Trophoblast cell (in vitro differentiated cells and primary cell): ENCODE measurements at regions not wholly inside any gene's neighbourhood (a gene's known extent, or its start where the extent isn't known, plus 50 kb on each side); places are given as distances from the start of the nearest gene placed in this dataset.

Experiments used
- DNase-seq, 2 donors: peaks; one replicate each; pipeline ENCODE4 v3.0.0-alpha.2; 2016
- H2AFZ ChIP-seq: 2 replicates; pipeline ENCODE4 v1.6.1; 2013; ENCODE audit warnings: low read length, moderate library complexity, mild to moderate bottlenecking; ENCODE audit not compliant: insufficient read depth, poor library complexity
- H2AK5ac ChIP-seq: 2 replicates; pipeline ENCODE4 v1.6.1; 2013; ENCODE audit warnings: mild to moderate bottlenecking, low read length
- H2BK120ac ChIP-seq: 2 replicates; pipeline ENCODE4 v1.6.1; 2013; ENCODE audit warnings: low read length, mild to moderate bottlenecking, moderate library complexity; ENCODE audit not compliant: insufficient read depth, poor library complexity
- H2BK12ac ChIP-seq: 2 replicates; pipeline ENCODE4 v1.6.1; 2013; ENCODE audit warnings: mild to moderate bottlenecking, low read length, moderate library complexity
- H2BK5ac ChIP-seq: 2 replicates; pipeline ENCODE4 v1.6.1; 2013; ENCODE audit warnings: low read length, low read depth, moderate library complexity, mild to moderate bottlenecking; ENCODE audit not compliant: poor library complexity
- H3K14ac ChIP-seq: 2 replicates; pipeline ENCODE4 v1.6.1; 2013; ENCODE audit warnings: mild to moderate bottlenecking, low read length
- H3K18ac ChIP-seq: 2 replicates; pipeline ENCODE4 v1.6.1; 2013; ENCODE audit warnings: mild to moderate bottlenecking, low read length
- H3K23ac ChIP-seq: 2 replicates; pipeline ENCODE4 v1.6.1; 2013; ENCODE audit warnings: low read length
- H3K27ac ChIP-seq: 2 replicates; pipeline ENCODE4 v1.5.1; 2013; ENCODE audit warnings: low read depth, mild to moderate bottlenecking, inconsistent platforms, low read length, moderate library complexity
- H3K27me3 ChIP-seq: 2 replicates; pipeline ENCODE4 v1.6.1; 2013; ENCODE audit warnings: inconsistent platforms, mild to moderate bottlenecking, low read length, moderate library complexity; ENCODE audit not compliant: insufficient read depth
- H3K36me3 ChIP-seq, 2 experiments: 1 replicate in 1 of 2; 2 replicates in 1 of 2; pipeline ENCODE4 v1.6.1; 2013; ENCODE audit warnings: low read length in 2 of 2, mild to moderate bottlenecking in 2 of 2, moderate library complexity in 1 of 2; ENCODE audit not compliant: insufficient read depth in 2 of 2, control insufficient read depth in 1 of 2
- H3K4ac ChIP-seq: 2 replicates; pipeline ENCODE4 v1.6.1; 2013; ENCODE audit warnings: low read depth, mild to moderate bottlenecking, low read length, moderate library complexity
- H3K4me1 ChIP-seq, 2 experiments: 1 replicate in 1 of 2; 2 replicates in 1 of 2; pipeline ENCODE4 v1.6.1; 2013; ENCODE audit warnings: low read length in 2 of 2, mild to moderate bottlenecking in 2 of 2, moderate library complexity in 1 of 2; ENCODE audit not compliant: insufficient read depth in 2 of 2, control insufficient read depth in 1 of 2
- H3K4me2 ChIP-seq: 2 replicates; pipeline ENCODE4 v1.6.1; 2013; ENCODE audit warnings: inconsistent platforms, mild to moderate bottlenecking, low read length, moderate library complexity
- H3K4me3 ChIP-seq: 2 replicates; pipeline ENCODE4 v1.5.1; 2013; ENCODE audit warnings: mild to moderate bottlenecking, low read depth, low read length, inconsistent platforms
- H3K79me1 ChIP-seq: one replicate; pipeline ENCODE4 v1.6.1; 2013; ENCODE audit warnings: low read length
- H3K79me2 ChIP-seq: 2 replicates; pipeline ENCODE4 v1.6.1; 2013; ENCODE audit warnings: low read length, mild to moderate bottlenecking; ENCODE audit not compliant: control insufficient read depth, insufficient read depth, poor library complexity
- H3K9ac ChIP-seq: 2 replicates; pipeline ENCODE4 v1.6.1; 2013; ENCODE audit warnings: mild to moderate bottlenecking, low read length
- H3K9me3 ChIP-seq: 2 replicates; pipeline ENCODE4 v1.6.1; 2013; ENCODE audit warnings: low read depth, mild to moderate bottlenecking, control low read depth, inconsistent platforms, low read length; ENCODE audit not compliant: insufficient read depth
- H4K12ac ChIP-seq: 2 replicates; pipeline ENCODE4 v1.6.1; 2013; ENCODE audit warnings: low read depth, mild to moderate bottlenecking, low read length, moderate library complexity
- H4K8ac ChIP-seq: 2 replicates; pipeline ENCODE4 v1.6.1; 2013; ENCODE audit warnings: low read depth, mild to moderate bottlenecking, low read length, moderate library complexity
- H4K91ac ChIP-seq: one replicate; pipeline ENCODE4 v1.6.1; 2013; ENCODE audit warnings: low read depth, mild to moderate bottlenecking, low read length, moderate library complexity
- WGBS: extraction: QIAGEN DNeasy Blood & Tissue Kit; methylation state at CpG from one replicate; pipeline ENCODE4 v1.1.7; 2013; ENCODE audit warnings: missing lambda C conversion rate; ENCODE audit not compliant: insufficient read length, insufficient coverage; ENCODE audit errors: extremely low coverage; 5-methylcytosine and 5-hydroxymethylcytosine counted together

- H3K79me2 ChIP-seq, result peaks cover 13% of the 10 kb centered on the region
- no peaks in the 10 kb centered on the region for H3K27me3 ChIP-seq
- H2AK5ac ChIP-seq, result peak overlapping the region; percentile 0
- H3K14ac ChIP-seq, result peak overlapping the region; percentile 28
- peak overlapping the region; percentile 55 for H3K27ac ChIP-seq
- peak overlapping the region; percentile 26 for H2BK120ac ChIP-seq
- peak overlapping the region; percentile 69 for H2BK5ac ChIP-seq
- WGBS, result no CpG with 5 or more reads among the region's 90 CpGs
- H3K18ac ChIP-seq, result peak overlapping the region; percentile 96
- no peak overlapping the region for H3K23ac ChIP-seq
- peaks cover 26 to 28% of the 10 kb centered on the region in 2 experiments for H3K4me1 ChIP-seq
- H3K36me3 ChIP-seq, result no peaks in the 10 kb centered on the region
- no peaks in the 10 kb centered on the region for H3K9me3 ChIP-seq
- peak overlapping the region; percentile 26 for H2BK12ac ChIP-seq
- H3K79me1 ChIP-seq, result peaks cover 22% of the 10 kb centered on the region
- peak overlapping the region; percentile 49 for H2AFZ ChIP-seq
- H3K4ac ChIP-seq, result peak overlapping the region; percentile 21
- peak overlapping the region; percentile 34 for H4K12ac ChIP-seq
- peak overlapping the region; percentile 87 for H3K4me3 ChIP-seq
- peak overlapping the region; percentile 75 for H3K9ac ChIP-seq
- H3K4me2 ChIP-seq, result peak overlapping the region; percentile 67
- DNase-seq, result peak in 1 of 2 donors; percentile 56
- H4K91ac ChIP-seq, result peak overlapping the region; percentile 2
- H4K8ac ChIP-seq, result peak overlapping the region; percentile 26
Measured at GRCh38 chr17:77373299-77374169, 232.8 kb downstream of the SEC14L1 start.

- H2AK5ac ChIP-seq, result peak overlapping the region; percentile 0
- peak overlapping the region; percentile 75 for H3K9ac ChIP-seq
- H3K4me3 ChIP-seq, result peak overlapping the region; percentile 87
- H4K8ac ChIP-seq, result peak overlapping the region; percentile 10
- no peak overlapping the region for H2BK120ac ChIP-seq
- peak overlapping the region; percentile 55 for H3K27ac ChIP-seq
- peaks cover 28 to 29% of the 10 kb centered on the region in 2 experiments for H3K4me1 ChIP-seq
- H2BK5ac ChIP-seq, result peak overlapping the region; percentile 34
- no peaks in the 10 kb centered on the region for H3K27me3 ChIP-seq
- H2BK12ac ChIP-seq, result peak overlapping the region; percentile 26
- WGBS, result no CpG with 5 or more reads among the region's 34 CpGs
- peaks cover 15% of the 10 kb centered on the region for H3K79me2 ChIP-seq
- no peak overlapping the region for H3K23ac ChIP-seq
- H3K9me3 ChIP-seq, result no peaks in the 10 kb centered on the region
- peak overlapping the region; percentile 96 for H3K18ac ChIP-seq
- DNase-seq, result peak; percentile 57 to 76
- peaks cover 22% of the 10 kb centered on the region for H3K79me1 ChIP-seq
- peak overlapping the region; percentile 28 for H3K14ac ChIP-seq
- H4K12ac ChIP-seq, result no peak overlapping the region
- peaks cover 0 to 2% of the 10 kb centered on the region in 2 experiments for H3K36me3 ChIP-seq
- peak overlapping the region; percentile 49 for H2AFZ ChIP-seq
- H4K91ac ChIP-seq, result peak overlapping the region; percentile 13
- H3K4ac ChIP-seq, result peak overlapping the region; percentile 21
- peak overlapping the region; percentile 67 for H3K4me2 ChIP-seq
Measured at GRCh38 chr17:77374170-77374936, 233.6 kb downstream of the SEC14L1 start.

GRCh38 chr17:77375108-77375916, 234.5 kb downstream of the SEC14L1 start:
- Histone ChIP-seq H3K9me3 (no peaks in the 10 kb centered on the region), H2BK12ac (no peak overlapping the region), H2AFZ (no peak overlapping the region), H3K23ac (no peak overlapping the region), H3K18ac (peak overlapping the region; percentile 10), H3K4ac (peak overlapping the region; percentile 23), H3K9ac (no peak overlapping the region), H3K79me2 (peaks cover 15% of the 10 kb centered on the region), H4K8ac (peak overlapping the region; percentile 2), H3K4me3 (no peak overlapping the region), H4K12ac (no peak overlapping the region), H2BK120ac (no peak overlapping the region), H3K27ac (peak overlapping the region; percentile 40), H3K79me1 (peaks cover 24% of the 10 kb centered on the region), H2AK5ac (peak overlapping the region; percentile 6), H3K36me3 (peaks cover 0 to 2% of the 10 kb centered on the region in 2 experiments), H4K91ac (peak overlapping the region; percentile 0), H3K14ac (peak overlapping the region; percentile 2), H3K27me3 (no peaks in the 10 kb centered on the region), H3K4me1 (peaks cover 29 to 33% of the 10 kb centered on the region in 2 experiments), H3K4me2 (peak overlapping the region; percentile 67), H2BK5ac (no peak overlapping the region)
- DNase-seq, result peak; percentile 35 to 79
- WGBS, result no CpG with 5 or more reads among the region's 19 CpGs
